ENCODE measurements at regions not wholly inside any gene's neighbourhood (a gene's known extent, or its start where the extent isn't known, plus 50 kb on each side); places are given as distances from the start of the nearest gene placed in this dataset.

GRCh38 chr5:12974856-12975255 is 969.6 kb downstream of the DNAH5 start:
- H4K91ac ChIP-seq (replicated peaks; ENCODE audit: insufficient read length, low read length) = no peak overlapping the region
- POLR2A ChIA-PET (ENCODE audit: partially characterized antibody) = no interaction called here
- H3K56ac ChIP-seq (replicated peaks; ENCODE audit: insufficient read length, low read depth, low read length) = no peak overlapping the region
- H3K9ac ChIP-seq (replicated peaks in 1 of 4; ENCODE audit: extremely low read depth in 1 of 4, low read depth in 3 of 4, low read length in 3 of 4) = no peak overlapping the region
- WGBS, 2 experiments (ENCODE audit: extremely low coverage in 1 of 2, insufficient coverage in 1 of 2, insufficient read length in 1 of 2, insufficient replicate concordance in 2 of 2, low coverage in 1 of 2, low lambda C conversion rate in 2 of 2, missing lambda C conversion rate in 1 of 2) = 86% methylated on average over 3 of the region's 3 CpGs; no CpG with 5 or more reads in 1 of the 2 experiments
- no peak overlapping the region for H3K27ac ChIP-seq (ENCODE audit: low read depth, low read length)
- no peaks in the 10 kb centered on the region for H3K79me2 ChIP-seq (ENCODE audit: control insufficient read depth in 1 of 2, insufficient read depth in 2 of 2, low read length in 2 of 2)
- no peak overlapping the region for H4K5ac ChIP-seq (ENCODE audit: insufficient read length, low read depth, low read length)
- no peaks in the 10 kb centered on the region for H4K20me1 ChIP-seq (replicated peaks in 1 of 2; ENCODE audit: control insufficient read depth in 1 of 2, insufficient read depth in 2 of 2, low read length in 2 of 2)
- no peak overlapping the region for H3K4me3 ChIP-seq (ENCODE audit: extremely low read depth in 1 of 4, insufficient read depth in 2 of 4, low read depth in 3 of 4, low read length in 4 of 4)
- no peaks in the 10 kb centered on the region for H3K36me3 ChIP-seq (ENCODE audit: control insufficient read depth in 2 of 4, insufficient read depth in 4 of 4, low read length in 3 of 4)
- no peak overlapping the region for H3K14ac ChIP-seq (ENCODE audit: insufficient read length)
- H3K18ac ChIP-seq (ENCODE audit: extremely low read depth, low read length) = no peak overlapping the region
- no peak overlapping the region for H3K23ac ChIP-seq (ENCODE audit: insufficient read length)
- no peak overlapping the region for H2BK15ac ChIP-seq (ENCODE audit: low read length)
- no peak for FAIRE-seq
- no peak overlapping the region for H4K8ac ChIP-seq (ENCODE audit: extremely low read depth, insufficient read depth, low read length)
- no peak overlapping the region for H2BK20ac ChIP-seq (ENCODE audit: low read length)
- no peak overlapping the region for H2BK12ac ChIP-seq (ENCODE audit: low read depth, low read length)
- TF ChIP-seq SUZ12 (IDR thresholded peaks at IDR 0.05; ENCODE audit: low read length) = no peak
- TF ChIP-seq, protein P1, sequence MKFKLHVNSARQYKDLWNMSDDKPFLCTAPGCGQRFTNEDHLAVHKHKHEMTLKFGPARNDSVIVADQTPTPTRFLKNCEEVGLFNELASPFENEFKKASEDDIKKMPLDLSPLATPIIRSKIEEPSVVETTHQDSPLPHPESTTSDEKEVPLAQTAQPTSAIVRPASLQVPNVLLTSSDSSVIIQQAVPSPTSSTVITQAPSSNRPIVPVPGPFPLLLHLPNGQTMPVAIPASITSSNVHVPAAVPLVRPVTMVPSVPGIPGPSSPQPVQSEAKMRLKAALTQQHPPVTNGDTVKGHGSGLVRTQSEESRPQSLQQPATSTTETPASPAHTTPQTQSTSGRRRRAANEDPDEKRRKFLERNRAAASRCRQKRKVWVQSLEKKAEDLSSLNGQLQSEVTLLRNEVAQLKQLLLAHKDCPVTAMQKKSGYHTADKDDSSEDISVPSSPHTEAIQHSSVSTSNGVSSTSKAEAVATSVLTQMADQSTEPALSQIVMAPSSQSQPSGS (IDR thresholded peaks at IDR 0.05; ENCODE audit: low read length) = no peak
- no peaks in the 10 kb centered on the region for H3K79me1 ChIP-seq (ENCODE audit: low read depth, low read length)
- H2BK5ac ChIP-seq (ENCODE audit: low read depth, low read length) = no peak overlapping the region
- H3K4me1 ChIP-seq (replicated peaks in 1 of 4; ENCODE audit: control insufficient read depth in 3 of 4, insufficient read depth in 4 of 4, low read length in 3 of 4) = no peaks in the 10 kb centered on the region
- H3K23me2 ChIP-seq (ENCODE audit: low read depth, low read length) = no peaks in the 10 kb centered on the region
- no peak overlapping the region for H2AFZ ChIP-seq (ENCODE audit: low read length)
- H3K4me2 ChIP-seq (ENCODE audit: insufficient read depth in 1 of 2, low read depth in 2 of 2, low read length in 2 of 2) = no peak overlapping the region
- no peak overlapping the region for H3K4ac ChIP-seq (replicated peaks; ENCODE audit: insufficient read length, low read depth, low read length)
- no peak for DNase-seq (ENCODE audit: low read depth in 1 of 2, low spot score in 2 of 2)
- CTCF ChIA-PET (ENCODE audit: partially characterized antibody) = no interaction called here
- H3K9me3 ChIP-seq (ENCODE audit: insufficient read depth in 2 of 2, low read depth in 1 of 2, low read length in 1 of 2) = no peaks in the 10 kb centered on the region
- no peaks in the 10 kb centered on the region for H3K27me3 ChIP-seq (replicated peaks in 1 of 4; ENCODE audit: control insufficient read depth in 3 of 4, extremely low read depth in 1 of 4, insufficient read depth in 3 of 4, low read length in 3 of 4)
- H2AK5ac ChIP-seq (ENCODE audit: low read depth, low read length) = no peak overlapping the region
- H2BK120ac ChIP-seq (replicated peaks; ENCODE audit: low read depth, low read length) = no peak overlapping the region

Measured in H1 (cell line).